GM10847 (cell line): ENCODE measurements at regions not wholly inside any gene's neighbourhood (a gene's known extent, or its start where the extent isn't known, plus 50 kb on each side); places are given as distances from the start of the nearest gene placed in this dataset.

Experiments used
- POLR2A ChIP-seq: IDR thresholded peaks from 2 replicates; pipeline ENCODE4 v1.6.1; 2011; ENCODE audit not compliant: insufficient read length; ENCODE audit errors: extremely low read depth

DNA sequence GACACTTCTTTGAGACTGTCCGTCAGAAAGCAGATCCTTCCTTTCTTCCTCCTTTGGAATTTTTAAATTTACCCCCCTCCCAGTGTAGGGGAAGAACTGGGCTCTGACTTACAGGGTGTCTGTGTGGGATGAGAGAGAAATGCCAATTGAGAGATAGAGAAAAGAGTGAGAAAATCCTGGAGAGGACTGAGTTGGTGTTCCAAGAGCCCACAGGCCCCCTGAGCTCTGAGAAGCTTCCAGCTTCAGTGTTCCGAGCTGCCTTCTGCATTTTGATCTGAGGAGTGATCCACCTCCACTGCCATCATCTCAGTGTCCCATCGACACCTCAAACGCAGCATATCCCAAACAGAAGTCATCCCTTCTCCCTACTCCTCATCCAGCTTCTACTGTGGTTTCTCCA, 70.7 kb upstream of the GRK3 start:
- TF ChIP-seq POLR2A, result no peak

DNA sequence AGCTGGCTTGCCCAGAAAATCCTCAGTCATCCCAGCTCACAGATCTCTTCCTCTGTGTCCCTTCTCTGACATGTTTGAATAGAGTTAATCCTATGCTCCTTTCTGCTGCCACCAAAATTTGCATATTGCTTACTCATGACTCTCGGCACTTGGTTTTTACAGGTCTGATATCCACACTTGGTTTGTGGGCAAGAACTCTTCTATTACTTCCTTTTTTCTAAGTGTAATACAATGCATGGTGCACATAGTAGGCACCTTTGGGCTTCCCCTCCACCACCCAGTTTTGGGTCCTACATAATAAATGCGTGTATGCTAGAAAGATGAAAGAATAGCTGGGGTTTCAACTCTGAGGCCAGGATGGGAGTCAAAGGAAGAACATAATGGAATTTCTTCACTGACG, 69.7 kb upstream of the GRK3 start:
- no peak for TF ChIP-seq POLR2A

DNA sequence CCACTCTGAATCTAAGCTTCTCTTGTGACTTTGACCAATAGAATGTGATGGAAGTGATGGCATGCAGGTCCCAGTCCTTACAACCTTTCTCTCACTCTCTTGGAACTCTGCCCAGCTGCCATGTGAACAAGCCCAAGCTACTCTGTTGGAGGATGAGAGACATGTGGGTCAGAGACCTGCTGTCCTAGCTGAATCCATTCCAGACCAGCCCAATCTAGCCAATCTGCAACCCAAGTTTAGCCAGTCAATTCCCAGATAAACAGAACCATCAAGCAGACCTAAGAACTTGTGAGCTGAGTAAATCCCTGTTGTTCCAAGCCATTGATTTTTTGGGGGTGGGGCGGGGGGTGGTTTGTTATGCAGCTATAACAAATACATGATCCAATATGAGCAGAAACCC, 69.2 kb upstream of the GRK3 start:
- no peak for TF ChIP-seq POLR2A

DNA sequence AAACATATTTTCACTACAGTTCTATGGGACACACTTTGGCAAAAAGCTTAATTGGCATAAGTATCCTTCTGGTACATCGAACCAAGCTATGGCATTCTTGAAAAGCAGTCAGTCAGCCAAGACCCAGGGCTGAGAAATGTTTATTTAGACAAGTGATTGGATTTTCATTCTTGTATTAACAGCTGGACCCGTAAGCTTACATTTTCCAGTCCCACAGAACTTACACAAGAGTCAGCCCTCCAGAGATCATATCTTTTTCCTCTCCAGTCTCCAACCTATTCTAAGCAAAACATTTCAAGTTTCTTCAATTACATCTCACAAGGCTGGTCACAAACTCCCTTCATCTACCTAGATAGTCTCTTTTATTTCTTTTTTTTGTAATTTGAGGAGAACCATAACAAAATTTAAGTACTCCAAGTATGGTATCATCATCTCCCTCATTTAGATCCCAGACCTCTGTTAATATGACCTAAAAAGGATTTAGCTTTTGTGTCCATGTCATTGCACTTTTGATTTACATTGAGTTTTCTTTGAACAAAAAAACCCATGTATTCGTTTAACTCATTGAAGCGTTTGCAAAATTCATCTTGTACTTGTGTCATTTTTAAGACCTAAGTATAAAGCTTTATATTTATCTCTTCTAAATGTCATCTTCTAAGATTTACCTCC, 67.9 kb upstream of the GRK3 start:
- no peak for TF ChIP-seq POLR2A

GRCh38 chr22:25497181-25497641, 67.3 kb upstream of the GRK3 start:
- no peak for TF ChIP-seq POLR2A

GRCh38 chr22:25497716-25498115, 66.8 kb upstream of the GRK3 start:
- TF ChIP-seq POLR2A, result no peak

GRCh38 chr22:25508161-25508560, 56.3 kb upstream of the GRK3 start:
- no peak for TF ChIP-seq POLR2A

DNA sequence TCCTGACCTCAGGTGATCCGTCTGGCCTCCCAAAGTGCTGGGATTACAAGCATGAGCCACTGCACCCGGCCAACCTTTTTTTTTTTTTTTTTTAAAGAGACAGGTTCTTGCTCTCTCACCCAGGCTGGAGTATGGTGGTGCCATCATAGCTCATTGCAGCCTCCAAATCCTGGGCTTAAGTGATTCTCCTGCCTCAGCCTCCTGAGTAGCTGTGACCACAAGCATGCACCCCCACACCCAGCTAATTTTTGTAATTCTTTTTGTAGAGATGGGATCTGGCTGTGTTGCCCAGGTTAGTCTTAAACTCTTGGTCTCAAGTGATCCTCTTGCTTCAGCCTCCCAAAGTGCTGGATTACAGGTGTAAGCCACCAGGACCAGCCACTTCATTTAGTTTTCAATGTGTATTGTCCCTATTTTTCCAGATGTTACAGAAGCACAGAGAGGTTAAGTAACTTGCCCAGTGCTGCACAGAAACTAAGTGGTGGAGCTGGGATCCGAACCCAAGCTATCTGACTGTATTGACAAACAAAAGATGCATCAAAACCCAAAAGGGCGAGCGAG, 55.6 kb upstream of the GRK3 start:
- TF ChIP-seq POLR2A, result no peak

GRCh38 chr22:25509374-25509791, 55.1 kb upstream of the GRK3 start:
- no peak for TF ChIP-seq POLR2A

GRCh38 chr22:25510876-25511275, 53.6 kb upstream of the GRK3 start:
- TF ChIP-seq POLR2A, result no peak

GRCh38 chr22:25511725-25512124, 52.8 kb upstream of the GRK3 start:
- TF ChIP-seq POLR2A, result no peak

DNA sequence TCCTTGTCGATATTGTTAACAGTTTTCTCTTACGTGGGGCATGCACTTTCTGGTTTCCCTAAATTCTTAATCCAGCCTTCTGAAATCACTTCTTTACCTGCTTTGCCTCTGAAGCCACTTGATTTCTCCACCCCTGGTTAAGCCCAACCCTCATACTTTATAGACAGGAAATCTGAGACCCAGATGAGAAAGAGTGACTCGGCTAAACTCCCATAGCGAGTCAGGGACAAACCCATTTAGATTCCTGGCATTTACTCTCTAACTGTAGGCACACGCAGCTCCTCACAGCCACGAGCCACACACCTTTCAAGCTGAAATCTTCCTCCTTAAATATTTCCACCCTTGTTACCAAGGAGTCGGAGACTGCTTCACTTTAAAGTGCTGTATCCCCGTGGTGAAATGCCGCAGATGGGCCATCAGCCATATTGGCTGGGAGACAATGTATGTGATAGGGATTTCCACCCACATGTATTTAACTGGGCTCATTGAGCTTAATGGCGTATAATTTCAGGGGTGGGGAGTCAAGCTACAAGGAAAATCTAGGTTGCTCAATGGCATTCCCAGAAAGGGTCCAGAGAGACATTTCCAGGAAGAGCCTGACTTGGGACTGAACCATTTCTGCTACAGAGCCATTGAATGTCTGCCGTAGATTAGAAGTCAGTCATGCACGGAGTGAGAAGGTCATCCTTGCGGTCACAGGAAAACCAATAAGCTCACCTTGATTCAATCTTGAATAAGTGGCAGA, 49.9 kb upstream of the GRK3 start:
- no peak for TF ChIP-seq POLR2A
